Coronary artery (tissue), 2 donors: ENCODE measurements at regions not wholly inside any gene's neighbourhood (a gene's known extent, or its start where the extent isn't known, plus 50 kb on each side); places are given as distances from the start of the nearest gene placed in this dataset.

Experiments
- DNase-seq: peaks from one replicate; pipeline ENCODE4 v3.0.0-alpha.2; 2017; ENCODE audit warnings: low spot score
- H3K27ac ChIP-seq, 2 donors: fragments of 200-600 bp; sonication (generic); one replicate each; pipeline ENCODE4 v1.5.1; 2016 to 2019
- H3K4me3 ChIP-seq: fragments of 200-600 bp; sonication (generic); 2 replicates; pipeline ENCODE4 v1.5.1; 2016; ENCODE audit warnings: mild to moderate bottlenecking, moderate library complexity
- TF ChIP-seq, protein P1 (sequence below): fragments of 200-600 bp; sonication (generic); IDR thresholded peaks from one replicate; pipeline ENCODE4 v1.5.1; 2019; ENCODE audit warnings: antibody characterized with exemption

- no peak for DNase-seq
- TF ChIP-seq, protein P1, sequence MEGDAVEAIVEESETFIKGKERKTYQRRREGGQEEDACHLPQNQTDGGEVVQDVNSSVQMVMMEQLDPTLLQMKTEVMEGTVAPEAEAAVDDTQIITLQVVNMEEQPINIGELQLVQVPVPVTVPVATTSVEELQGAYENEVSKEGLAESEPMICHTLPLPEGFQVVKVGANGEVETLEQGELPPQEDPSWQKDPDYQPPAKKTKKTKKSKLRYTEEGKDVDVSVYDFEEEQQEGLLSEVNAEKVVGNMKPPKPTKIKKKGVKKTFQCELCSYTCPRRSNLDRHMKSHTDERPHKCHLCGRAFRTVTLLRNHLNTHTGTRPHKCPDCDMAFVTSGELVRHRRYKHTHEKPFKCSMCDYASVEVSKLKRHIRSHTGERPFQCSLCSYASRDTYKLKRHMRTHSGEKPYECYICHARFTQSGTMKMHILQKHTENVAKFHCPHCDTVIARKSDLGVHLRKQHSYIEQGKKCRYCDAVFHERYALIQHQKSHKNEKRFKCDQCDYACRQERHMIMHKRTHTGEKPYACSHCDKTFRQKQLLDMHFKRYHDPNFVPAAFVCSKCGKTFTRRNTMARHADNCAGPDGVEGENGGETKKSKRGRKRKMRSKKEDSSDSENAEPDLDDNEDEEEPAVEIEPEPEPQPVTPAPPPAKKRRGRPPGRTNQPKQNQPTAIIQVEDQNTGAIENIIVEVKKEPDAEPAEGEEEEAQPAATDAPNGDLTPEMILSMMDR = no peak
- Histone ChIP-seq H3K27ac (no peak overlapping the region), H3K4me3 (no peak overlapping the region)
These were observed 52.3 kb upstream of the NKX1-1 start for GRCh38 chr4:1458581-1458980.
